Mesenteric fat pad (tissue), 1 donor: ENCODE measurements at regions not wholly inside any gene's neighbourhood (a gene's known extent, or its start where the extent isn't known, plus 50 kb on each side); places are given as distances from the start of the nearest gene placed in this dataset.
"Not testable (repeated sequence)": the region's sequence is repeated elsewhere in the genome, so short reads cannot be mapped to it uniquely, and the experiment has no call there.

Experiments
- DNase-seq: peaks from one replicate; pipeline ENCODE4 v3.0.0-alpha.2; 2020; ENCODE audit warnings: low spot score
- donor health status: DM: yes; HTN: yes; CAD: no.

- peak; percentile 77 for DNase-seq
Measured at GRCh38 chr2:91839904-91840868, 3031.0 kb upstream of the TEKT4 start.

GRCh38 chr2:91842264-91842663 is 3029.0 kb upstream of the TEKT4 start:
- not testable (repeated sequence) for DNase-seq

GRCh38 chr2:91842913-91843312 is 3028.3 kb upstream of the TEKT4 start:
- peak; percentile 82 for DNase-seq

GRCh38 chr2:91843723-91844450 is 3027.3 kb upstream of the TEKT4 start:
- DNase-seq = peak; percentile 76

GRCh38 chr2:91844451-91844825 is 3026.8 kb upstream of the TEKT4 start:
- DNase-seq = not testable (repeated sequence)

- DNase-seq = not testable (repeated sequence)
Measured at GRCh38 chr2:91846388-91846787, 3024.8 kb upstream of the TEKT4 start.

GRCh38 chr2:91851689-91852420 is 3019.4 kb upstream of the TEKT4 start:
- DNase-seq = not testable (repeated sequence)

GRCh38 chr2:91856971-91857370 is 3014.3 kb upstream of the TEKT4 start:
- DNase-seq = not testable (repeated sequence)

- DNase-seq = not testable (repeated sequence)
Measured at GRCh38 chr2:91857711-91858110, 3013.5 kb upstream of the TEKT4 start.

GRCh38 chr2:91871716-91872115 is 2999.5 kb upstream of the TEKT4 start:
- DNase-seq = not testable (repeated sequence)

- DNase-seq = not testable (repeated sequence)
Measured at GRCh38 chr2:91873416-91873815, 2997.8 kb upstream of the TEKT4 start.

GRCh38 chr2:91877658-91878210 is 2993.5 kb upstream of the TEKT4 start:
- DNase-seq = not testable (repeated sequence)

- not testable (repeated sequence) for DNase-seq
Measured at GRCh38 chr2:91895091-91895490, 2976.1 kb upstream of the TEKT4 start.

GRCh38 chr2:91917602-91918001 is 2953.6 kb upstream of the TEKT4 start:
- DNase-seq = not testable (repeated sequence)
